ENCODE measurements at regions not wholly inside any gene's neighbourhood (a gene's known extent, or its start where the extent isn't known, plus 50 kb on each side); places are given as distances from the start of the nearest gene placed in this dataset.

DNA sequence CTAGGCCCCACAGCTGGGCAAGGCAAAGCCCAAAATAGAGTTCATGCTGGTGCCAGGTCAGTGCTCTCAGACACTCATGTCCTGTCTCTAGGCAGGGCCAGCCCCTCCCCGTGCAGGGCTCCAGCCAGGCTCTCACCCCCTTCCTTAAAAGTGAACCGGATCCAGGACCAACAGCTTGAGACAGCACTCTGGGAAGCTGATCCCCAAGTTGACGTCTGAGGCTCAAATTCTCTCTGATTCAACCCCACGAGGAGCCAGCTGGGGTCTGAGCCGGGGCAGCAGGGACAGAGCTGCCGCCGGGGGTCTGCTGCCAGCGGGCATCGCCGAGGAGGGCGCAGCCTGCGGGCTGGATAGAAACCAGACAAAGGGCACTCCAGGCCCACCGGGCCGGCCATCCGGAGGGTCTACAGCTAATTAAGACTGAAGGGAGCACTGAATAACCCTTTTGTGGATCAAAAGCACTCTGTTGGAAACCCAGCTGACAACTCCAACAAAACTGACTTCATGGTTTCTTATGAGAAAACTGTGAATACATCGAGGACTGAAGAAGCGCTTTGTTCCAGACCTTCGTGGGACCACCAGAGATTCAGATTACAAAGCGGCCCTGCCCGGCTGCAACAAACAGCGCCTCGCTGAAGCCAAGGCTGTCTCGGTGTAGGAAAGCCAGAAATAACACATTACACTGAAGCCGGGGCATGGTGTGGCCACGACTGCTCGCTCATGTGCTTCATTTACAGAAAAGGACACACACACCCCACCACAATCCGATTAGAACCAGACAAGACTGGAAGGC is 95.8 kb downstream of the PSMG1 start:
- TF ChIP-seq, protein P1, sequence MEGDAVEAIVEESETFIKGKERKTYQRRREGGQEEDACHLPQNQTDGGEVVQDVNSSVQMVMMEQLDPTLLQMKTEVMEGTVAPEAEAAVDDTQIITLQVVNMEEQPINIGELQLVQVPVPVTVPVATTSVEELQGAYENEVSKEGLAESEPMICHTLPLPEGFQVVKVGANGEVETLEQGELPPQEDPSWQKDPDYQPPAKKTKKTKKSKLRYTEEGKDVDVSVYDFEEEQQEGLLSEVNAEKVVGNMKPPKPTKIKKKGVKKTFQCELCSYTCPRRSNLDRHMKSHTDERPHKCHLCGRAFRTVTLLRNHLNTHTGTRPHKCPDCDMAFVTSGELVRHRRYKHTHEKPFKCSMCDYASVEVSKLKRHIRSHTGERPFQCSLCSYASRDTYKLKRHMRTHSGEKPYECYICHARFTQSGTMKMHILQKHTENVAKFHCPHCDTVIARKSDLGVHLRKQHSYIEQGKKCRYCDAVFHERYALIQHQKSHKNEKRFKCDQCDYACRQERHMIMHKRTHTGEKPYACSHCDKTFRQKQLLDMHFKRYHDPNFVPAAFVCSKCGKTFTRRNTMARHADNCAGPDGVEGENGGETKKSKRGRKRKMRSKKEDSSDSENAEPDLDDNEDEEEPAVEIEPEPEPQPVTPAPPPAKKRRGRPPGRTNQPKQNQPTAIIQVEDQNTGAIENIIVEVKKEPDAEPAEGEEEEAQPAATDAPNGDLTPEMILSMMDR (IDR thresholded peaks at IDR 0.05; ENCODE audit: unreplicated experiment), result no peak
- Mint-ChIP-seq H3K9me3 (ENCODE audit: unreplicated experiment) (no peaks in the 10 kb centered on the region), H3K36me3 (ENCODE audit: low read depth, unreplicated experiment) (no peaks in the 10 kb centered on the region), H3K27me3 (ENCODE audit: unreplicated experiment) (no peaks in the 10 kb centered on the region), H3K27ac (ENCODE audit: unreplicated experiment) (no peak overlapping the region), H3K4me3 (ENCODE audit: unreplicated experiment) (no peak overlapping the region), H3K4me1 (ENCODE audit: unreplicated experiment) (no peaks in the 10 kb centered on the region)
- no peak for DNase-seq (ENCODE audit: low spot score)

DNA sequence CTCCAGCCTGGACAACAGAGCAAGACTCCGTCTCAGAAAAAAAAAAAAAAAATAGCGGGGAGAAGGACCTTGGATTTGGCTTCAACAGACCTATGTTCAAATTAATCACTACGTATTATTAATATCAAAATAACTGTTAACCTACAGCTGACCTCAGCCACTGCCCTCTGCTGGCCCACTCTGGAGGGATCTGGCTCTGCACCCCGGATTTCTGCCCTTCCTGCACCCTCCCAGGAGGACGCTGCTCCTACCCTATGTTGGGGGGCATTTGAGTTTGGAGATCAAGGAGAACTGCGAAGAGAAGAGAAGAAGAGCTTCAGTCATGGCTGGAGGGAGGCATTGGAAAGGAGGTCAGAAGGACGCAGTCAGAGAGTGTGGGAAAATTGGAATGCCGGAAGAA is 96.7 kb downstream of the PSMG1 start:
- Mint-ChIP-seq H3K36me3 (ENCODE audit: low read depth, unreplicated experiment) (no peaks in the 10 kb centered on the region), H3K4me3 (ENCODE audit: unreplicated experiment) (no peak overlapping the region), H3K27ac (ENCODE audit: unreplicated experiment) (no peak overlapping the region), H3K9me3 (ENCODE audit: unreplicated experiment) (no peaks in the 10 kb centered on the region), H3K4me1 (ENCODE audit: unreplicated experiment) (no peaks in the 10 kb centered on the region), H3K27me3 (ENCODE audit: unreplicated experiment) (no peaks in the 10 kb centered on the region)
- TF ChIP-seq, protein P1 (IDR thresholded peaks at IDR 0.05; ENCODE audit: unreplicated experiment), result no peak
- no peak for DNase-seq (ENCODE audit: low spot score)

DNA sequence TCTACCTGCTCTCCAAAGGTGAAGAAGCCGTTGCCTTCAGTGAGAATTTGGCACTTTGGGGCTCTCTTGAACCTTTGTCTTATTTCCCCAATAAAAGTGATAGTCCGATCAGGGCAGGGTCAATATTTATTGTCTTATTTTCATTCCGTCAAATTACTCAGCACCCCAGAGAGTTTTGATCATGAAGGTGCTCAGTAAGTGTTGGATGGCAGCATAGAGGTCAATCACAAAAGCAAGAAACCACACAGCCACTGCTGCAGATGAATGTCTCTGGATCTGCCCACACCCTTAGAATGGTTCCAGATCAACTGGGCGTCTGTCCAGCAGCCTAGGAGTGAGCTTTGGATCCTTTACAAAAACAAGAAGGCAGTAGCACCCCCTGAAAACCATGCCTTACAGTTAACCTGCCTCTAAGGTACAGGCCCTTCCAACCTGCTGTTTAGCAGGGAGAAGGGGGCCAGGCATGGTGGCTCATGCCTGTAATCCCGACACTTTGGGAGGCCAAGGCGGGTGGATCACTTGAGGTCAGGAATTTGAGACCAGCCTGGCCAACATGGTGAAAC is 97.3 kb downstream of the PSMG1 start:
- Mint-ChIP-seq H3K36me3 (ENCODE audit: low read depth, unreplicated experiment) (no peaks in the 10 kb centered on the region), H3K27me3 (ENCODE audit: unreplicated experiment) (no peaks in the 10 kb centered on the region), H3K27ac (ENCODE audit: unreplicated experiment) (no peak overlapping the region), H3K9me3 (ENCODE audit: unreplicated experiment) (no peaks in the 10 kb centered on the region), H3K4me3 (ENCODE audit: unreplicated experiment) (no peak overlapping the region), H3K4me1 (ENCODE audit: unreplicated experiment) (no peaks in the 10 kb centered on the region)
- TF ChIP-seq, protein P1 (IDR thresholded peaks at IDR 0.05; ENCODE audit: unreplicated experiment), result no peak
- DNase-seq (ENCODE audit: low spot score), result no peak

DNA sequence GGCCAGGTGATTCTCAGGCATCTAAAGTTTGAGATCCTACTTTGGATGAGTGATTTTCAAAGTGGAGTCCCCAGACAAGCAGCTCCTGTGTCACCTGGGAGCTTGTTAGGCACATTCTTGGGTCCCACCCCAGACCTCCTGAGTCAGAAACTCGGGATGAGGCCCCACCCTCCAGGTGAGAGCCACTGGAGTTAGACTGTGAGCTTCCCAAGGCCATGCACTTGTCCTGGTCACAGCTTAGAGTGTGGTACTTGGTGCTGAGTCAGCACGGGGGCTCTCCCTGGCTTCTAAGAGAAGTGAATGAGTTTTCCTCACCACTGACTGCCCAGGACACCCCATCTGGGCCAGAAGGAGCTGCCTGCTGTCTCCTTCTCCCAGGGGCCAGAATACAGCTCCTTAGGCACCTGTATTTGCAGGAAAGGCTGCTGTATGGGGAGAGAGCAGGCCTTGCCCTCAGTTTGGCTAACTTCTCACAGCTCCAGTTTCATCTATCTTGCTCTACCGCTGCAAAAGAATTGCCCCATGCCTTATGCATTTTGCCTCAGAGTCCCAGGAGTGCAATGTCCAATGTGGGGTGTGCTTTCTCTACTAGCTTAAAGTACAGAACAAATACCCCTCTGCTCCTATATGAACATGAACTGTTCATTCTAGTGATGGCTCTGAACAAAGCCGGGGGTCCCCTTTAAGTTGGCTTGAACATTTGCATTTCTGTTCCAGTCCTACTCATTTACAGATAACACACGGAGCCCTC is 98.1 kb downstream of the PSMG1 start:
- DNase-seq (ENCODE audit: low spot score), result no peak
- TF ChIP-seq, protein P1 (IDR thresholded peaks at IDR 0.05; ENCODE audit: unreplicated experiment), result no peak
- no peaks in the 10 kb centered on the region for H3K27me3 Mint-ChIP-seq (ENCODE audit: unreplicated experiment)
- H3K27ac Mint-ChIP-seq (ENCODE audit: unreplicated experiment), result no peak overlapping the region
- H3K4me3 Mint-ChIP-seq (ENCODE audit: unreplicated experiment), result no peak overlapping the region
- no peaks in the 10 kb centered on the region for H3K9me3 Mint-ChIP-seq (ENCODE audit: unreplicated experiment)
- no peaks in the 10 kb centered on the region for H3K36me3 Mint-ChIP-seq (ENCODE audit: low read depth, unreplicated experiment)
- H3K4me1 Mint-ChIP-seq (ENCODE audit: unreplicated experiment), result no peaks in the 10 kb centered on the region

DNA sequence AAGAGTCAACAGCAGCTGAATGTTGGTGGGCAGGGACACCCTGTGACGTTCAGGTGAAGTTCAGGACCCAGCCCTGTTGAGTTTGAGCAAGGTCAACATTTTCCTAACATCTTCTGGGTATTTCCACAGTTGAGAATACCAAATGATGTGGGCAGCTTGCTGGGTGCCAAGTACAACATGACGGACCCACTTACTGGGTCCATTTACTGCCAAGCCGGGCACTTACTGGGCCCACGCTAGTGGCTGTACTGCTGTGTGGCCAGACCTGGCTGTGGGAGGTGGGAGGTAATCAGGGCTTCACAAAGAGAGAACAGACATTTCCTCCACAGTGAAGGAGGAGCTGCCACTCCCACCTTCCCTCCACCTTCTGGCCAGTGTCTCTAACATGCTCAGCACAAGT is 99.2 kb downstream of the PSMG1 start:
- Mint-ChIP-seq H3K9me3 (ENCODE audit: unreplicated experiment) (no peaks in the 10 kb centered on the region), H3K4me3 (ENCODE audit: unreplicated experiment) (no peak overlapping the region), H3K4me1 (ENCODE audit: unreplicated experiment) (no peaks in the 10 kb centered on the region), H3K27ac (ENCODE audit: unreplicated experiment) (no peak overlapping the region), H3K27me3 (ENCODE audit: unreplicated experiment) (no peaks in the 10 kb centered on the region), H3K36me3 (ENCODE audit: low read depth, unreplicated experiment) (no peaks in the 10 kb centered on the region)
- TF ChIP-seq, protein P1 (IDR thresholded peaks at IDR 0.05; ENCODE audit: unreplicated experiment), result no peak
- DNase-seq (ENCODE audit: low spot score), result no peak
